Stimulated activated CD4-positive, alpha-beta T cell treated with anti-CD3 and anti-CD28 coated beads, Interleukin-4, amount 100 ng/mL, for 1 hour (primary cell): ENCODE measurements at regions not wholly inside any gene's neighbourhood (a gene's known extent, or its start where the extent isn't known, plus 50 kb on each side); places are given as distances from the start of the nearest gene placed in this dataset.
A peak's percentile ranks its signal among the peaks of the same experiment; 100 is the strongest.

Experiments used
- DNase-seq: peaks from one replicate; pipeline ENCODE4 v3.0.0-alpha.2; 2020

DNA sequence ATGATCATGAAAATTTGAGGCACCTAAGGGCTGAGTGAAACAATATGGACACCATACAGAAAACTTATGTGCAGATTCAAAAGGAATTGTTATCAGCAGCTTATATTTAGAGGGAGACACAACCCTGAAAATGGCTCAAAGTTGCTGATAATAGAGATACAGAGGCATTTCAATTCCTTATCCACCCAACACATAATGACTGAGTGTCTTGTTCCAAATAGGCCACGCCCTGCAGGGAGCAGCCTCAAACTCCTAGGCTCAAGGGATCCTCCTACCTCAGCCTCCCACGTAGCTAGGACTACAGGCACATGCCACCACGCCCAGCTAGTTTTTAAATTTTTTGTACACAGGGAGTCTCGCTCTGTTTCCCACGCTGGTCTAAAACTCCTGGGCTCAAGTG is 79.0 kb downstream of the LBH start:
- DNase-seq = no peak

GRCh38 chr2:30310955-30311354 is 79.6 kb downstream of the LBH start:
- DNase-seq = no peak

DNA sequence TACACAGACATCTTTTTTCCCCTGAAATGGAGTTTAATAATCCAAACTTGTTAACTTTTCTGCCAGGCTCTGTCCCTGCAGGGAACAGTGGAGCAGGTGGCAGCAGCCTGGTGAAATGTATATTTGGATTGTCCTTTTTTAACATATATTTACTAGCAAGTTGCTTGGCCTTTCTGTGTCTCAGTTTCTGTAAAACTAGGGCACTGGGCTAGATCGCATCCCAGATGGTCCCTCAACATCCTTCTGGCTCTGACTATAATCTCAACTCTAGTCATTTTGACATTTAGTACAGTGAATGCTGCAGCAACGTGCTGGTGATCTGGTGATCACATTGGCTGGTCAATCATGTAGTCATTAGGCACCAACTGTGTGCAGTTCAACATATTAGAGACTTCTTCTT is 80.4 kb downstream of the LBH start:
- DNase-seq = no peak

DNA sequence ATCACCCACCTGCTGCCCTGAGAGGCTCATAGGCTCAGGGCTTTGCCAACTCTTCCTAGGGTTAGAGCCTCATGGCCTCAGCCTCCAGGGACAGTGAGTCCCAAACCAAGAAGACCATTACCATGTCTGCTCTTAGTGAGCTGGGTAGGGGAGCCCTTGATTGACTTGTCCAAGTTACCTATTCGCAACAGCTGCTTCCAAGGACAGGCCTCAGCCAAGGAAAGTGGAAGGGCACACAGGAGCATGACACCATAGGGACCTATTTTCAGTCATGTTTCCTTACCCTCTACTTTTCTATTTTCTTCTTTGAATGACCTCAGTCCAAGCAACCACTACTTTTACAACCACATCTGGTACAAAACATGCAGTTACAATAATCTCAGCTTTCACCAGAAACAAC is 81.6 kb downstream of the LBH start:
- no peak for DNase-seq

DNA sequence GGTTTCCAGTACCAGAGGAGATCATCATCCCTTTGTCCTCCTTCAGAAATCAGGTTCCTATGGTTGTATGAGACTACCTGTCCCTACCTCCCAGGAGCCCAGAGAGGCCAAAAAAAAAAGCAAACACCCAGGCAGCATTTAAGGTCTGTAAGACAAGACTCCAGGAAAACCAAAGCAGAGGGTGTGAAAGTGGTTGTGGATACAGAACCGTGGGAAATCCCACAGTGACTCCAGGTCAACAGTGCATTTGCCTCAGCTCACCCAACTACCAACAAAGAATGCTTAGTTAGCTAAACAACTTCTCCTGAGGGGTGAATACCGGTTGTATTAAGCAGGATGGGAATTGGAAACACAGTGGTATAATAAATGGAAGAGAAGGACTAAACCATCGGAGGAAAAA is 83.6 kb downstream of the LBH start:
- no peak for DNase-seq

DNA sequence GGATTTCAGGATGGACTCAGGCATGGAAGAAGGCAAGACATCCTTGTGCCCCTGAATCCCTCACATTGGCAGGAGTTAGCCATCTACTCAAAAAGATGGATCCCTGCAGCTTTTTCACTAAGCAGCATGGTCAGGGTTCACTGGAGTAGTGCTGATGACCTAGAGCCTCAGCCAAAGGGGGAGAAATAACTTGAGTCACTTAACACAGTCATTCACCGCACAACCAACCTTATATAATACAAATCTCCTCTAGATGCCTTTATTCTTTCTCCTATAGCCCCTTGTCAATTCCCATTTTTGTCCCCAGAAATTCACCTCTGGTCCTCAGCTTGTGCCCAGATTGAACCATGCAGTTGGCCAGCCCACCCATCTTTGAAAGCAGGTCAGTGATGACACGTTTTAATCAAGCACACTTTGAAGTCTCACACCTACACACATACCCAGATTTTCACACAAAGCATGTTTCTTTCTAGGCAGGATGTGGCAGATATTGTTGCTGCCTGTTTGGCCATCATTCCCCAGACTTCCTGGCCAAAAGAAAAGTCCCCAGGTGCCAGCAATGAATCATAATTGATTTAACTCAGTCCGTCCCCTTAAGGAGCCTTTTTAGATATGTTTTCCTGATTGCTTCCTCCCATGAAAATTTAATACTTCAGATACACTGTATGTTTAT is 84.2 kb downstream of the LBH start:
- no peak for DNase-seq

DNA sequence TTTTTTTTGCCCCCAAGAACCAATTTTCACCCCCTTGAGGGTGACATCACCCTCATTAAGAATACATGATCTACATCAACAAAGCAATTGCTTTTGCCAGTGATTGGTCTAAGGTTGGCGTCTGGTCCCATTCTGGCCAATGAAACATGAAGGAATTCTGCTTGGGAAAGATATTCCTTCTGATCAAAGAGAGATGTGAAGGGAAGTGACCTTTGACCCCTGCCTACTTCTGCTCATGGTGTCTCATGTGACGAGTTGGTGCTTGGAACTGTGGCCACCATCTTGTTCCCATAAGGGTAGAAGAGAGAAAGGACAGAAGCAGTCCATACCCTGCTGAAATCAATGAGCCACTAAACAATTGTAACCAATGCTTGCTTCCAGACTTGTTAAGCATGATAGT is 85.1 kb downstream of the LBH start:
- no peak for DNase-seq

- DNase-seq = no peak
These were observed 87.9 kb downstream of the LBH start for GRCh38 chr2:30318987-30319782.

- no peak for DNase-seq
These were observed 90.1 kb downstream of the LBH start for GRCh38 chr2:30321466-30321865.

DNA sequence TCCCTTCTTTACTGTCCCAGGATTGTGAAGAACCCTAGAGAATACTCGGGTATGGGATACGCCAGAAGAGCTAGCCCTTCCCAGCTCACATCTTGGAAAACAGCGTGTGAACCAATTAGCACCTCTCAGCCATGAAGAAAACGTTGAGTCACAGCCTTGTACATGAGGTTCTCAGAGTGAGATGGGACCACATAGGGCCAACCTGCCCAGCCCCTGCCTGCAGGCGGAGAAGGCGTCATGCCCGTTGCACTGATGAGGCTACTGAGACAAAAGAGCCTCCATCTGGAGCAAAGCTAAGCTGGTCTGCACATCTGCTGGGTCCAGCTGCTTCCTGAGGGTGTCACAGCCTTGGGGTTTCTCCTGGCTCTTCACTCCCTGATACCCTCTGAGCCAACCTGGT is 92.2 kb downstream of the LBH start:
- no peak for DNase-seq

- DNase-seq = no peak
These were observed 93.0 kb downstream of the LBH start for GRCh38 chr2:30324245-30324908.

- DNase-seq = no peak
These were observed 94.4 kb downstream of the LBH start for GRCh38 chr2:30325600-30326328.

GRCh38 chr2:30326497-30326896 is 95.2 kb downstream of the LBH start:
- DNase-seq = no peak

GRCh38 chr2:30331038-30331437 is 99.7 kb downstream of the LBH start:
- no peak for DNase-seq

GRCh38 chr2:30331869-30332268 is 100.5 kb downstream of the LBH start:
- no peak for DNase-seq

DNA sequence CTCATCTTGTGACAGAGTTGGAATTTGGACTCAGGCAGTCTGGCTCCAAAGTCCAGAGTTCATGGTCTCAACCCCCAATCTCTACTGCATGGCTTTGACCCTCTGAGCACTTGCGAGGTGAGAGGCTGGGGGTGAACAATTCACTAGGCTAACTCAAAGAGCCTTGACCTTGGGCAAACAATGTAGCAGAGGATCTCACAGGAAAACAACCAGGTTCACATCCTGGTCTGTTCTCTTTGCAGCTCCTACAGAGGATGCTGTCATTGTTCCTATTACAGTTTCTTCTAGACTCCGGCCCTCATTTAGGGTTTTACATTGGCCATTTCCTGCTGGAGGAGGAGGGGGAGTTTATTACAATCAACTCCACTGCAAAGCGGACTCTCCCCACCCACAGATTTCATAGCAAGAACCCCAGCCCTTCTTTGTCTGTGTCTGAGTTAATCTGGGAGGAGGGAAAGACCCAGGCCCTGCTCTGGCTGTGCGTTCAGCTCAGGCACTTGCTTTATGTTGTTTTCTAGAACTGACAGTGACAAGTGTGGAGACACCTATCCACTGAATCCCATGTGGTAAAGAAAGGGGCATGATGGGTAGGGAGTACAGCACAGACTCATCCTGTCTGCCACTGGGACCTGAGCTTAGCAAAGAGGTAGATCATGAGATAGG is 101.6 kb downstream of the LBH start:
- DNase-seq = peak; percentile 38

GRCh38 chr2:30334762-30335363 is 103.5 kb downstream of the LBH start:
- peak; percentile 2 for DNase-seq

GRCh38 chr2:30336084-30336483 is 104.8 kb downstream of the LBH start:
- peak; percentile 16 for DNase-seq

DNA sequence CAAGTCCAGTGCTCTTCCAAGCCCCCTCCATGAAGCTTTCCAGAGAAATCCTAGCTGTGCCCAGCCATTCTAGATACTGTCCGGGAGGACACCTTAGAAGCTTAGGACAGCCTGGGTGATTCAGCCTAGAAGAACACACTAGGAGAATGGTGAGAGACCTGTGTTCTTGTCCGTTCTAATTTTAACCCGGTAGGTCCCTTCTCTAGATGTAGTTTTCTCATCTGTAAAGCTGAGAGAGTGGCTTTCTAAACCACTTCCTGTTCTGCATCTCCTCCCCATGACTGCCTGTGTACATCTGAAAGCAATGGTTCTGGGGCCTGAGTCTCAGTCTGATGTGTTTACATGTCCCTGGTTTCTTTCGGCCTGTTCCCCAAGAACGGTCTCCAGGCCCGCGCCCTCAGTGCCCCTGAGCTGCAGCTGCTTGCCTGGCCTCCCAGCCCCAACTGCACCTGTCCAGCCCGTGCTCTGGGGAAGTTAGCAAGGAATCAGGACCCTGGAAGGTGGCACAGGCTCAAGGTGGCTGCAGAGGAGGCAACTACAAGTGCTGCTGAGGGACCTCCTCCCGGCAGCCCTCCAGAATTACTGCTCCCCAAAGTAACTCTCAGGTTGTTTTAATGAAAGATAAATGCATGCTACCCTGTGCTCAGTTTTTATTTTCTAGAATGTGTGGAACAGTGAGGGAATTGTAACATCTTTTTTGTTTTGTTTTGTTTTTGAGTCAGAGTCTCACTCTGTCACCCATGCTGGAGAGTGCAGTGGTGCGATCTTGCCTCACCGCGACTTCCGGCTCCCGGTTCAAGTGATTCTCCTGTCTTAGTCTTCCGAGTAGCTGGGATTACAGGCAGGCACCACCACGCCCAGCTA is 105.9 kb downstream of the LBH start:
- DNase-seq = peak; percentile 47

DNA sequence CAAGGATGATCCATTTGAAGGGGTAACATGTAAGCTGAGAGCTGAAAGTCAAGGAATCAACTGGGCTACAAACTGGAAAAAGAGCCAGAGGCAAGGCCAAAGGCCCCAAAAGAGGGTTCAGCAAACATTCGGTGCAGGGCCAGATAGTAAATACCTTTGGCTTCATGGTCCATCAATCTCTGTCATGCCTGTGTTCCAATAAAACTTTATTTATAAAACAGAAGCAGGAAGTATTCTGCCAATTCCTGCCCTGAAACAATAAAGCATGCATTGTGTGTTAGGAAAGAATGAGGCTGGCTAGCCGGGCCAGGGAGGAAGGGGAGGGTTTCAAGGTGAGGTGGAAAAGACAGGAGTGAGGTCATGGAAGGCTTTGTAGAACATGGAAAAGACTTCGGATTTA is 107.1 kb downstream of the LBH start:
- DNase-seq = no peak

GRCh38 chr2:30339071-30339470 is 107.7 kb downstream of the LBH start:
- DNase-seq = no peak
